NCI-H69 (cell line): ENCODE measurements at regions not wholly inside any gene's neighbourhood (a gene's known extent, or its start where the extent isn't known, plus 50 kb on each side); places are given as distances from the start of the nearest gene placed in this dataset.

Experiments used
- DNase-seq: peaks from one replicate; lab custom pipeline; 2025; lab: John Stamatoyannopoulos, UW

DNA sequence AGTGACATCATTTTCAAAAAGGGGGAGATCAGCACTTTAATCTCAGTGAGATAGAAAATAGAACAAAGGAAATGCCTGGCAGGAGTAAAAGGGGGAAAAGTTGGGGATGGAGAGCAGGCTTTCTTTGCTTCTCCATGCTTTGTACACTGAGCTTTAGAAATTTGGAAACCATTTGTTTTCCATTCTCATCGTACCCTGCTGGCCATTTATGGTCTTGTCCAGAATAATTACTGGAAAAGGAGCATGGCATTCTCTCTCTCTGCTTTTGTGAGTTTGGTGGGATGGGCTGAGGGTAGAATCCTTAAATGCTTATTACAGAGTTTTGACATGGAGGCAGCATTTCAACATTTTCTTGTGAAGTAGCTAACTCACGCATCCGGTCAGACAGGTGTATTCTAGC, 104.4 kb upstream of the FLRT2 start:
- no peak for DNase-seq

DNA sequence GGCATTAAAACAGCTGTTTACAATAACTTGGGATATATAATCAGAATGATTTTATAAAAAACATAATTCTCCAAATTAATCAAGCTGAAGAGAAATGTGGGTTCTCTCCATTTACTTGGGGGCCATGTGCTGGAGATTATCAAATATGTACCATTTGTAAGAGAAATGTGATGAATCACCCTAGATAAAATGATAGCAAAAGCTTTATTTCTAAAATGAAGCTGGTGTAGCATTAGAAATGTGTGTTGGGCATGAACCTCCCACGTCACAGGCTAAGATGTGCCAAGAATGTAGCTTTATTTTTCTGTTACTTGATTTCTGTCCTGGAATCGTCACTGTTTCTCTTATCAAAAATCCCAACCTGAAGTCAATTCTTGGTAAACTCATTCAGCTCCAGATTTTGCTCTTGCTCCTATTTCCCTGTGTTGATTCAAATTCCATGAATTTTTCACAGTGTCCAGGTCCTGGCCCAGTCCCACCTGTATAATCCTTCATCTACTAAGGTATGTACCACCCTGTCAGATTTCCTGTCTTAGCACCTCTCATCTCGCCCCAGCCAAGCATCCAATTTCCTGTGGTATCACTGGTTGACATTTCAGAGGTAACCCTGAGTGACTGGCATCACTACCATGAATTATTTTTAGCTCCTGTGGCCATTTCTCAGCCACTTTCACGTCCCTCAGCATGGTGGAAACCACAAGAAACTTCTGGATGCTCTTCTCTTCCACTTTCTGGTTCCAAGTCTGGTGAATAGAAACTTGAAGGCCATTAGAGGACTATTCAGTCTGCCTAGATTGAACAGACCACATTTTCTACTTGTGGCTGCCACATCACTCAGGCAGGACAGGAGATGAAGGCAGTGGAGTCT, 103.6 kb upstream of the FLRT2 start:
- no peak for DNase-seq

DNA sequence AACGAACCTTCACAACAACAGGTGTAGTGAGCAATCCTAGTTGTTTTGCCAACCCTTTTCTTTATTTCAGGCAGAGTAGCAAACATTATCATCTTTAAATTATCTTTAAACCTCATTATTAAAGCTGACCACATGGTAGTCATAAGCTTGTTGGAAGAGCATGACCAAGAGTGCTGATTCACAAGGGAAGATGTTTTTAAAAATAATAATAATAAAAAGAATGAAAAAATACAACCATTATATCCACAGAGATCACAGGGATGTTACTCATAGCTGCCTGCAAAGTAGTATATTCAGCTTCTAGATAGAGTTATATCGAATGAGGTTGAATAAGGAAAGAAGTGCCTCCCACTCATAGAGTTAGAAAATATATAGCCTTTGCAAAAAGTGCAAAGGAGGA, 101.0 kb upstream of the FLRT2 start:
- DNase-seq: no peak

DNA sequence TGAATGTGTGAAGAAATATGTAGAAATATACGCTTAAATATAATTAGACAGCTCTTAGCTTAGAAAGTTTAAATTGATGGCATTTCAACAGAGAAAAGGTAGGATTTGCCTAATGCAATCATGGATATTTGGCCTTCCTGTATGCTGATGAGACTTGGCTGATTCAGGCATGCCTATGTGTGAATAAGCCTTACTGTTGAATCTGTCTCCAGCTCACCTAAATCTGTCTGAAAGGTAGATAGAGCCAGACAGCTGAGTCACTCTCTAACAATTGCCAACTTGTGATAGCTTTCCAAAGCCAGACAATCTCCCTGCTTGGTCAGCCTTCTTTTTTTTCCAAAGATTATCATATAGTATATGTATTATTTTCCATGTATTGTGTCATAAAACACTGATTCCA, 92.8 kb upstream of the FLRT2 start:
- DNase-seq: peak; percentile 8

DNA sequence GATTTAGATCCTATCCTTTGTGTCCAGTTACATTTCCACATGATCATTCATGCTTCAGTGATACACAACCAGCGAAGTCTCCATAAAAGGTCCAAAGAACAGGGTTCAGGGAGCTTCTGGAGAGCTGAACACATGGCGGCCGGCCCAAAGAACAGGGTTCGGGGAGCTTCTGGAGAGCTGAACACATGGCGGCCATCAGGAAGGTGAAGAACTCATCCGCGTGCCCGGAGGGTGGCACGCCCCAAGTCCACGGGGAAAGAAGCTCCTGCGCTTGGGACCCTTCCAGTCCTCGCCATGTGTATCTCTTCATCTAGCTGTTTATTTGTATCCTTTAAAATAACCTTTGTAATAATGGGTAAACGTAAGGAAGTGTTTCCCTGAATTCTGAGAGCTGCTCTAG, 91.9 kb upstream of the FLRT2 start:
- DNase-seq: no peak

DNA sequence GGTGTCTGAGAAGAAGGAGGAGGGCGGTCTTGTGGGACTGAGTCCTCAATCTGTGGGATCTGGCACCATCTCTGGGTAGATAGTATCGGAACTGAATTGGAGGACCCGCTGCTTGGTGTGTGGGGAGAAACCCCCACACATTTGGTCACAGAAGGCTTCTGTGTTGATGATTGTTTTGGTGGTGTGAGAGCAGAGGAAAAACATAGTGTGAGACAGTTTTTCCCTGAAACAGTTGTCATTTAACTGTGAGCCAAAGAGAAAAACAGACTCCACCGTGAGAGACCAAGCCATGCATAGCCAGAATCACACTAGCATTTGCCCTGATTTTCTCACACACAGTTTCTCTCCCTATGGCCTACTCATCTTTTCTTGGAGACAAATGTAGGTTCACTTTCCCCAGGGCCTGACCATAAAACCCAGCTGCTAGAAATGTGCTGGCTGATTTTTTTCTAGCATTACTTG, 91.4 kb upstream of the FLRT2 start:
- DNase-seq: no peak

DNA sequence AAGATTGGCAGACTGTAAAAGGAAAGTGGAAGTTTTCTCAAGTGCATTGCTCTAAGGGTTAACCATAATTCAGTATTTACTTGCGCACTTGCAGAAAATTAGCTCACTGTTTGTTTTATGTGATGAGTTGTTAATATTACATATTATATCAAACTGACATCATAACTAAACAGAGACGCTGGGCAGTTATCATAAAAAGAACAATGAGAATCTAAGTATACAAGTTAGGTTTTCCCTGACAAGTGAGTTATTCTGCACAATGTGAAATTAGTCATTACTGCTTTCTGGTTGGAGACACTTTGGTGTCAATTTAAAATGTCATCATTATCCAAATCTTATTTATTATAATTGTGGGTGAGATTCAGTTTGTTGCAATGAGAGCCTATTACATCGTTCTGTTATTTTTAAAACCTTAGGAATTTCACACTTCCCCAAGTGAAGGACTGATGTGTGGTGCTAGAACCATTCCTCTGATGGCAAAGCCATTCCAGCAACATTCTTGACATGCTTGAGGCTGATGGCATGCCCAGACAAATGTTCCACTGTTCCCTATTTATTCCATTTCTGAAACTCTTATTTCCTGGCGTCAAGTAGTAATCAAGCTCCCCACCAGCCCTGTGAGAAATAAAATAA, 90.1 kb upstream of the FLRT2 start:
- no peak for DNase-seq

DNA sequence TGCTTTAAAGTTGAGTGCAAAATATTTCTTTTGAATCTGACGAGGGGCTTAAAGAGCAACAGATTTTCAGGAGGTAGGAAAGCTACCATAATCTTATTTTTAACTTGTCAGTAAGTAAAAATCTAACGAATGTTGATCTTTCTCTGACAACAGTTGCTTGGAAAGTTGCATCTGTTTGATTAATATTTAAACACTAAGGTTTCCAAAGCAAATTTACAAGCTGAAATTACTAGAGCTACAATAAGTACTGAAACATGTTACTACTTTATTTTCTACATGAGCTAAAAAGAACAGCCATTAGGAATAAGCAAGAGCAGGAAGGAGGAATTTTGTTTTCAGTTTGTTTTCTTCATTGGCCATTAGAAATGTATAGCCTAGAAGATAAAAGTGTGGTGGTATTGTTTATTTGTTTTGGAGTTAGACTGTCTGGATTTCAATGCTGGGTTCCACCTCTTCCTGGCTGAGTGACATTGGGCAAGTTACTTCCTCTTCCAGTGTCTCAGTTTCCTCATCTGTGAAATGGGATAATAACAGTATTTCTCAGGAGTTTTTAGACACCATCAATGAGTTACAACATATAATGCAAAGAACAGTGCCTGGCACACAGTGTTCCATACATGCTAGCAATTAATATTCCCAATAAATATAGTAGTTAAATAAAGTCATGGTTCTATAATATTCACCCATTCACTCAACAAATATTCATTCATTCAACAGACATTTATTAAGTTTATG, 87.9 kb upstream of the FLRT2 start:
- no peak for DNase-seq

DNA sequence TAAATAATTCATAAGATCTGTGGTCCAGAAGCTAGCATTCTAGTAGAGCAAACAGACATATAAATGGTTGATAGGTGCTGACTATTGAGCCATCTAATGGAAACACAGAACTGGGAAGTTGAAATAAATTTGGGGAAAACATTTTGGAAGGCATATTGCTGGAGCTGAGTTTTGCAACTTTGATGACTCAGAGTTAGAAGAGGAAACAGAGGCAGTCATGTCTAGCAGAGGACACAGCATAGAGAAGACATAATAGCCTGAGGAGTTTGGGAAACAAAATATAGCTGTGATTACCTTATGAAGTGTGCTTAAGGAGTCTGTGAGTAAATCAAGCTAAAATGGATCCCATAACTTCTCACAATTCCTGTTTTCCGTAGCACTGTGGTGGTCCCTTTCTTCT, 86.9 kb upstream of the FLRT2 start:
- DNase-seq: no peak

DNA sequence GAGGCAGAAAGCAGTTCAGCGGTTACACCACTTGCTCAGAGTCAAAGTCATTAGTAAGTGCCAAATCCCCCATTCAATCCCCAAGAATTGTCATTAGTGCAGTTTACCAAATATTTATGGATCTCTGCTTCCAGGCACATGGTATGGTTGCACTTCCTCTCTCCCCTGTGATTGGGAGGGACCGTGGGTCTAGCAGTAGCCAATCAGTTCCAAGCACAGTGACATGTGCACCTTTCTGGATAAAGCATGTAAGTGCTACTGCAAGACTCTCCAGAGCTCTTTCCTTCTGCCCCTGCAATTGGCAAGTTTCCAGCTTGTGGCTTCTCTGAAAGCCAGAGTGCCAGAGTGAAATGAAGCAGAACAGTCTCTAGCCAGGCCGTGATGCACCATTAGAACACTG, 85.3 kb upstream of the FLRT2 start:
- peak; percentile 93 for DNase-seq

DNA sequence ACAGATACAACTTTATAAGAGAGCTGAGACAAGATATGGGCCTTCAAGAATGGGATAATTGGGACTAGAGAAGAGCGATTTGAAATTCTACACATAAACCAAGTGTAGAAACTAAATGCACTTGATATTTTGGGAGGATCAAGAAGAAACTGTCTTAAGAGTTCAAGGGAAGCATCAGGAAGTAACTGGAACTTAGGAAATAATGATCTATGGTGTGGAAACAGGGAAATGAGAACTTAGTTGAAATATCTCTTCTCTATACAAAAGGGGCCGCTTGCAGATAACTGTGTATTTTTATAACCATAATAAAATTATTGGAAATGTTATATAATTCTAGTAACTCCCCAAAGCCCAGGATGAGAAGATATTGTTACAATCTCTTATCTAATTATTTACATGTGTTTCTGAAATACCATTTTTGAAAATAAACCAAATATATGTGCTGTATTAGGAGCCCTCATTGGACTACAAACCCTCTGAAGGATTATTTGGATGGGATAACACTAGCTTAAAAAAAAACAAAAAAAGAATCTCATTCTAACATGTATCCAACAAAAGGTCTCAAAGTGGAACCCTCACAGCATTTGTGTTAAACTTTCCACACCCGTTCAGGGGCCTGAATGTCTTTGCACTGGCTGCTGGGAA, 84.7 kb upstream of the FLRT2 start:
- no peak for DNase-seq

DNA sequence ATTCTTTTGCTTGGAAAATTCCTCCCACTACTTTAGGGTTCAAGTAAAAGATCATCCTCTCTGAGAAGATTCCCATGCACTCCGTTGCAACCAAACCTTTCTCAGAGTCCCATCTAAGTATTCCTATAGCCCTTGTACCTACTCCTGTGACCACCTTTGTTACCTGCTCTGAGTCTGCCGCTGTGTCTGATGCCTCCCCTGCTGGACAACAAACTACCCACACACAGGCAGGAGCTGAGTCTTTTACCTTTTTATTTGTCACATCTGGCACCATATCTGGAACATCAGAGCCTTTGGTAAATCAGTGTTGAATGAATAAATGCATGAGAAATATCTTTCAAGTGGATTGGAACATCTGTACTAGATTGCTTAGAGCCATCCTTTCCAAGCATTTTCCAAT, 82.1 kb upstream of the FLRT2 start:
- no peak for DNase-seq

DNA sequence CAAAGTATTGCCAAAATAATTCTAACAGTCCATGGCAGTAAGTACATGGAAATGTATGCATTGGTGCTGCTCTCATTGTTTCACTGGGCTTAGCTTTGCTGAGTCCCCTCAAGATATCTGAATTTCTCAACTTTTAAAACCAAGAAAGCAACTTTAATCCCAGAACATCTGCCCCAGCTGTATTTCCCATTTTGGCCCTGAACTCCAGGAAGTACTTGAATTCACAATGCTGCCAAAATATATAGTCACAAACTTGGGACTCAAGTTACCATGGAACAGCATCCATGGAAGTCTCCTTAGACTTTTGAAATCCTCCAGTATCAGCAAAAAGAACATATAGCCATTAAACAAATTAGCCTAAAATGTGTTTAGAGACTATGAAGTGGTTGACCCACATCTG, 78.5 kb upstream of the FLRT2 start:
- DNase-seq: no peak

DNA sequence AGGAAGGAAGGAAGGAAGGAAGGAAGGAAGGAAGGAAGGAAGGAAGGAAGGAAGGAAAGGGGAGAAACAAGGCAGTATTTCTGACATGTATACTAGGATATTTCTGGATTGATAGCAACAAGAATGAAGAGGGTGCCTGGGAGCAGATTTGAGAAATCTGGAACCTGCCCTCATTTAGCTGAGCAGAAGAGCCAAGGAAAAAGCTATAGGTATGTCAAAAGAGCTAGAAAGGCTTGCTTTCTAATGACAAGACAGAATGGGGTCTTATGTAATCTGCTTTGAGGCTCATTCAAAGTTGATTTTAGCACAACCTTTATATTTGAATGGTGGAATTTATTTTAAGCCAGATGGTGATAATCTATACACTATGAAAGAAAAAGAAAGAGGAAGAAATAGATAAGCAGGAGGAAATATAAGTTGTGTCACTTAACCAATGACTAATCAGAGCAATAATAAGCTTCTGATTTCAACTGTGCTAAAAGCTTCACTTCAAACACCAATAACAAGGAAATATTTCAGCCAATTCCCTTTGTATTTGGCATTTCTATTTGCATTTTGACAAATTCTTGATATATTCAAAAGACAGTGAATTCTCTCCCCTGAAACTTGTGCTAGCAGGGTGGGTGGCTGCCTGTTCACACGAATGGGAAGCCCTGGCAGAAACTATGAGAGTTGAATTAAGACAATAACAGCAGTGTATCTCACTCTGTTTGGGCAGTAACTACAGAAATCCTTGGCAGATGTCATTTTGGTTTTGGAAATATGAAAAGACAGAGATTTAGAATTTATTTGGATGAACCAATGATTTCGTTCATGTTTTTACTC, 76.3 kb upstream of the FLRT2 start:
- DNase-seq: no peak

DNA sequence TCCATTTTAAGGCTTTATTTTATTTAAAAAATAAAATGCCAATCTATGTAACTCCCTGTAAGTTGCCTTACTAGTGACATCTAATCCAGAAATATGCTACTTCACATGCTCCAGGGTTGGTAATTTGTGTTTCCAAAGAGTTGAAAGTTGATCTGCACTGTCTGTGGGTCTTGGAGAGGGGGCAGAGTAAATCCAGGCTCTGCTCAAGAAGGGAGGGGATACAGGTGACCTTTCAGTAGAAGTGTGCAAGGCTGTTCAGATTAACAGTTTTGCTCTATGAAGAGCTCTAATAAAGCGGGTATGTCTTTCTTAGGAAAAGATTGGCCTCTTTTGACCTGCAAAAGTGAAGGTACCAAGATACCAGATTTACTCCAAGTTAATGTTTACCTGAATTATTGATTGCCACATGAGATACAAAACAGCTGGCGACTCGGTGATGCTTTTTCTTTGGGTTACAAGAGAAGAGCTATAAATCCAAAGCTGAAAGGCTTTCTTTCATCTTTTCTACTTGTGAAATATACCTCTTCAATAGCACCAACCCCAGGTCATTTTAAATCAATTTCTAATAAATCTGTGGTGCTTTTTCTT, 75.6 kb upstream of the FLRT2 start:
- DNase-seq: no peak

DNA sequence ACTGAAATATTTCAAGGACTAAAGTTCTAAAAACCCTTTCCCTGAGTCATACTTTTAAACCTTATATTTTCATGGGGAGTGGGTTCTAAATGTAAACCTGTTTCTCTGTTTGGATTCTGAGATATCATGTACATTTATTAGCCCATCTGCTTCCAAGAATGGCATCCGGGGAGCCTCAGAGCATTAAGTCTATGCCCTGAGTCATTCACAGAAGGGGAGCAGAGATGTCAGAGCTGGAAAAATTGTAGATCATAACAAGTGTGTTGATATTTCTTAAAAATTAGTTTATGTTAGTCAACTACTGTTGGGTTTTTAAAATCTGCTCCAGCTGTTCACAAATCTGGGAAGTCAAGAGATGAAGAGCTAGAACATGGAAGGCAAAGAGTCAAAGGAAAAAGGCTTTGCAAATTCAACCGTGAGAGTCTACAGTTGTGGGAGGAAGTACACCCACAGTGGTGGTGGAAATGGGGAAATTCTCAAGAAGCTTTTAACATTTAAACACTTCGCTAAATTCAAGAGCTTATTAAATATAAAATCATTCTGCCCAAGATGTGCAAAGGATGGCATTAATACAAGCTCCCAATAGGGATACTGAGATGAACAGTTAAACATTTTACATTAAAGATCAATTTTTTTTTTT, 70.5 kb upstream of the FLRT2 start:
- no peak for DNase-seq

DNA sequence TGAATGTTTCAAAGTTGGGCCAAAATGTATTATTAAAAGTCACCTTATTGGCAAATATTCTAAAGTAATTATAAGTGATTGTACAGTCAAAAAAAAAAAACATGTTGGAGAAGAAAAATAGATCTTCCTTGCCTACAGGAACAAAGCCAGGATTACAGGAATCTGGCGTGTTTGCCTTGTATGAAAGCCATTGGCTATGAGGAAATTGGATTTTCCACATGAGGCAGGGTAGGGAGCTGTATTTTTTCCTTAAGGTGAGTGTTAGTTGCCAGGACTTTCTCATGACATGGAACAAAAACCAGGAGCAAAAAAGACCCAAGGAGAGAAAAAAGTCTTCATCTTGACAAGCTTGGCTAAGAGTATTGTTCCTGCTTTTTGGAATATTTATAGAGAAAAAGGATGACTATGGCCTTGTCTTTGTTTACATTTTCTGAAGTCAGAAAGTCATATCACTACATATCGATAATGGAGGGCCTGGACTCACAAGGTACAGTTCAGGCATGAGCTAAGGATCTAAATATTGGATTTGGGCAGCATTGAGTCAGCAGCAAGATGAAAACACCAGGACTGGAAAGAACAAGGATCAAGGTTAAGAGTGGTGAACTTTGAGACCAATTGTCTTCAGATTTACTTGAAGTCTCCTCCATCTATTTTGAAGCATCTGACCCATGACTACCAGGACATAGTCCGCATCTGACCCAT, 68.4 kb upstream of the FLRT2 start:
- DNase-seq: no peak

DNA sequence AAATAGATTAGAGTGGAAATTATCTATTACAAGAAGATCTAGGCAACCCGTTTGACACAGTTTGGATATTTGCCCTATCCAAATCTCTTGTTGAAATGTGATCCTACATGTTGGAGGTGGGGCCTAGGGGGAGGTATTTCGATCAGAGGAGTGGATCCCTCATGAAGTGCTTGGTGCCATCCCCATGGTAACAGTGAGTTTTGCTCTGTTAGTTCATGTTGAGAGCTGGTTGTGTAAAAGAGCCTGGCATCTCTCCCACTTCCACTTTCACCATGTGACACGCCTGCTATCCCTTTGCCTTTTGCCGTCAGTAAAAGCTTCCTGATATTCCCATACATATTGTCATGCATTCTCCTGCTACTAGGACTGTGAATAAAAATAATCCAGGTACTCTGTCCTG, 66.4 kb upstream of the FLRT2 start:
- DNase-seq: no peak

DNA sequence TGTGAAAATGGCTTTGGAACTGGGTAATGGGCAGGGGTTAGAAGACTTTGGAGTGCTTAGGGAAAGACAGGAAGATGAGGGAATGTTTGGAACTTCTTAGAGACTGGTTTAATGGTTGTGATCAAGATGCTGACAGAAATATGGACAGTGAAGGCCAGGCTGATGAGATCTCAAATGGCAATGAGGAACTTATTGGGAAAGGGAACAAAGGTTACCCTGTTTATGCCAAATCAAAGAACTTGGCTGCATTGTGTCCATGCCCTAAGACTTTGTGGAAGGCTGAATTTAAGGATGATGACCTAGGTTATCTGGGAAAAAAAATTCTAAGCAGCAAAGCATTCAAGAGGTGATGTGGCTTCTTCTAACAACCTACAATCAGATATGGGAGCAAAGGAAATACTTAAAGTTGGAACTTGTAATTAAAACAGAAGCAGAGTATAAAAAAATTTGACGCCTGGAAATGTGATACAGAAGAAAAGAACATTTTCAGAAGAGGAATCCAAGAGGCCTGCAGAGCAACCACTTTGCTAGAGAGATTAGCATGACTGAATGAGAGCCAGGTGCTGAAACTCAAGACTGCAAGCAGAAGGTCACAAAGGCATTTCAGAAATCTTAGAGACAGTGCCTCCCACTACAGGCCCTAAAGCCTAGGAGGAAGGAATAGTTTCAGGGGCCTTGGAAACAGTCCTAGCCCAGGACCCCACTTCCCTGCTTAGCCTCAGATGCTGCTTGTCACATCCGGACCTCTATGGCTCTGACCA, 65.6 kb upstream of the FLRT2 start:
- no peak for DNase-seq
